Glomerular visceral epithelial cell (primary cell): ENCODE measurements at regions not wholly inside any gene's neighbourhood (a gene's known extent, or its start where the extent isn't known, plus 50 kb on each side); places are given as distances from the start of the nearest gene placed in this dataset.
A peak's percentile ranks its signal among the peaks of the same experiment; 100 is the strongest.

Experiments
- DNase-seq: peaks from one replicate; pipeline ENCODE4 v3.0.0-alpha.2; 2016; ENCODE audit errors: extremely low spot score

- peak; percentile 99 for DNase-seq
Measured at GRCh38 chr17:77429969-77430752, 289.4 kb downstream of the SEC14L1 start.

DNA sequence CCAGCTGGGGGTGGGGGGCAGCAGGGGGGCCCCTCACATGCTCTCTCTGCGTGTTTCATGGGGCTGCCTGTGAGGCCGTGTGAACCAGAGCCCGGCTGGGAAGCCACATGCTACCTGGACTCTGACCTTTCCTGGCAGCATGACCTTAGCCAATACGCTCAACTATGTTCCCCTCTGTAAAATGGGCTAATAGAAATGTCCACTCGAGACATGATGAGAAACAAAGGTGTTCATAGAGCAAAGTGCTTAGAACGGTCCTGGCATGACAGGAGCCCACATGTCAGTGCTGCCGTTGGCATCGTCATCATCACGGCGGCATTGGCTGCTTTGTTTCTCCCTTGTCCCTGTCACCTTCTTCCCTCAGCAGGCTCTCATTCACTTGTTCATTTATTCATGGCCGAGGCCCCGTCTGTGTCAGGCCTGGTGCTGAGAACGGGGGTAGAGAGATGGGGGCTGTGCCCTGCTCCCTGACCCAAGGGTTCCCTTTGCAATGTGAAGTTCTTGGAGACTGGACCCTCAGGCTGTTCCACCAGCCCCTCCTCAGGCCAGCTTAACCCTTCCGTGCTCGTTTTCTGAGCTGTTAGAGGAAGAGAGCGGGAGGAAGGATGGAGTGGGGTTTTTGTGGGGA, 291.4 kb downstream of the SEC14L1 start:
- DNase-seq: no peak

DNA sequence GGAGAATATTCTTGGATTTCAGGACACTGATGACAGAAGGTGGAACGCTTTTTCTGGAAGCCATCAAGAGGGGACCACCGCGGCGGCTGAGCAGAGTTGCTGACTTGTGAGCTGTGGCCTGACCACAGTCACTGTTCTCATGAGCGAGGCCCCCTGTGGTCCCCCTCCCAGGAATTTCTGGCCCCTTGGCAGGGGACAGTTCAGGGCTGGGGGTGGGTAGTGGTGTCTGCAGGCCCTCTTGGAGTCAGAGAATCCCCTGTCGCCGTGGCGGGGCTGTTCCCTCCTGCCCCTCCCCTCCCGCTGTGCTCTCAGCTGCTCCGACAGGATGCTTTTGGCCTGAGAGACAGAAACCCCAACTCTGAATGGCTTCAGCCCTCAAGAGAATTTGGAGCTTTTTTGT, 292.0 kb downstream of the SEC14L1 start:
- no peak for DNase-seq

GRCh38 chr17:77433385-77434135, 292.8 kb downstream of the SEC14L1 start:
- DNase-seq: no peak

DNA sequence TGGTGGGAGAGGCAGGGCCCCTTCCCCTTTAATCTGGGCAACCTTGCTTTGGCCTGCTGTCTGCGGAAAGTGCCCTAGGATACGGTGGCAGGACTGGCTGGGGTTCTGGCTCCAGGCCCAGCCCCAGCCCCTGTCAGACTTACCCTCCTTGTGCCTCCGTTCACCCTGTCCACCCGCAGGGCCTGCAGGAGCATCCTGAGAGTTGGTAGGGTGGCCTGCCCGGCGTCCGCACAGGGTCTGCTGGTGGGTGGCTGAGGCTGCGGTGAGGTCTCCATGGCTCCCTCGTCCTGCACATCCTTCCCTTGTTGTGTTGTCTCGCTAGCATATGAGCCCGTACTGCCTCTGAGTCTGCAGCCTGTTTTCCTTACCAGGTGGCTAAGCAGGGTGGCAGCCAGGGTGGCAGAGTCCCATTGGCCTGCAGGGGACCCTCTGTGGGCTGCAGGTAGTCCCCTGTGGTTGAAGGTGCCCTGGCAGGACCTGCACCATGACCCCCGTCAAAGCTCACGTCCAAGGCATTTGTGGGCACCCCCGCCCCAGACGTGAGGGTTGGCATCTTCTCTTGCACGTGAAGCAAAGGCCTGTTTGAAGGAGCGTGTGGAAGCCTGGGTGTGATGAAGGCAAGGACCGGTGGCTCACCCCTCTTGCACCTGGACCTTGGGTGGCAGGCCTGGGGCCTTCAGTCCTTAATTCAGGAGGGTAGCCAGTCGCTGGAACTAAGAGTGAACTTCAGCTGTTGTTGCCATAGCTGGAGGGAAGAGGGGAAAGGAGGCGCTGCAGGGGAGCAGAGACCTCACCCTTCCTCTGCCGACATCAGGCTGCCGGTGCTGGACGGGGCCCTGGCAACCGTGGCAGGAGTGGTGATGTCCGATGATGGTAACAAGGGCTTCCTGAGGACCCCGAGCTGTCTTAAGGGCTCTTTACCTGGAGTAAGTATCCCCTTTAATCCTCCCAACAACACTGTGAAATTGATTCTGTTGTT, 293.7 kb downstream of the SEC14L1 start:
- DNase-seq: no peak

DNA sequence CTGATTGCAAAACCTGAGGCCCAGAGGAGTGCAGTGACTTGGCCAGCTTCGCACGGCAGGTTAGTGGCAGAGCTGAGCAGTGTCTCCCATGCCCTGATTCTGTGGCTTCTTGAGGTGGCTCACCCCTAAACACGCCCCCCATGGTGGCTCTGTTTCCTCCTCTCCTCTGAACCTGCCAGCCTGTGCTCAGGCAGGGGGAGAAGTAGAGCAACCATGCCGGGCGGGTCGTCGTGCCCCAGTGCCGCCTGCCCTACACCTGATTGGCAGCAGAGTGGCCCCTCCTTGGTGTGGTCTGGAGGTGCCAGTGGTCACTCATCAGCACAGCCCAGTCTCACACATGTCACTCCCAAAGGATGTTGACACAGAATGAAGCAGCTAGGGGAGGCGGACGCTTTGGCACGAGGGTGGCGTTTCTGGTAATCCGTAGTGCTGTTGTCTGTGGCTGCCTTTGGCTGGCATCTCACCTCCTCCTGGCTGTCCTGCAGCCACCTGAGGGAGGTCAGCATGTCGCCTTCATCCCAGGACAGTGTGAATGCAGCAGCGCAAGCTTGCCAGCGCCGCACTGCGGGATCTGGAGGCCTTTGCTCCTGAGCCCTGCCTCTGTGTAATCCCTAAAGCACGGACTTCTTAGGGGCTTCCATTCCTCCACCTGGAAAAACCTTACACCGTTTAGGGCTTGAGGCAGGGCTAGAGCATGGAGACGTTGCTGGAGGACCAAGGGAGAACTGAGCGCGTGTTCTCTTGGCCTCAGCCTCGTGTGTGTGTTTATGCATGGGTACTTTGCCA, 294.7 kb downstream of the SEC14L1 start:
- DNase-seq: no peak

- DNase-seq: no peak
Measured at GRCh38 chr17:77436058-77436442, 295.3 kb downstream of the SEC14L1 start.

GRCh38 chr17:77436481-77436880, 295.7 kb downstream of the SEC14L1 start:
- DNase-seq: no peak

- peak; percentile 73 for DNase-seq
Measured at GRCh38 chr17:77437017-77437416, 296.2 kb downstream of the SEC14L1 start.

DNA sequence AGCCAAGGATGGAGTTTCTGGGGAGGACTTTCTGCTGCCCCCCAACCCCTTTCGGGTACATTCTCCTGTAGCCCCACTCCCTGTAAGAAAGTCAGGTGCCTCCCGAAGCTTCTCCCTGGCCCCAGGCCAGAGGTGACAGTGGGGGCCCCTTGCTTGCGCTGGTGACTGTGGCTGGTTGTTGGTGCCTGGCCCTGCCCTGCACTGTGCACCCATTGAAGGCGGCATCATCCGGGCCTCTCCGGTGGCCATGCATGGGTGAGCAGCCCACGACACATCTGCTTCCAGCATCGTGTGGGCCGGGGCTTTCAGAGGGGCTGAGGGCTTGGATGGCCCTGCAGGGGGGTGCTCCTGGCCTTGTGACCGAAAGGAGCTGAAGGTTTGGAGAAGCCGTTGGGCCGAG, 297.0 kb downstream of the SEC14L1 start:
- no peak for DNase-seq

DNA sequence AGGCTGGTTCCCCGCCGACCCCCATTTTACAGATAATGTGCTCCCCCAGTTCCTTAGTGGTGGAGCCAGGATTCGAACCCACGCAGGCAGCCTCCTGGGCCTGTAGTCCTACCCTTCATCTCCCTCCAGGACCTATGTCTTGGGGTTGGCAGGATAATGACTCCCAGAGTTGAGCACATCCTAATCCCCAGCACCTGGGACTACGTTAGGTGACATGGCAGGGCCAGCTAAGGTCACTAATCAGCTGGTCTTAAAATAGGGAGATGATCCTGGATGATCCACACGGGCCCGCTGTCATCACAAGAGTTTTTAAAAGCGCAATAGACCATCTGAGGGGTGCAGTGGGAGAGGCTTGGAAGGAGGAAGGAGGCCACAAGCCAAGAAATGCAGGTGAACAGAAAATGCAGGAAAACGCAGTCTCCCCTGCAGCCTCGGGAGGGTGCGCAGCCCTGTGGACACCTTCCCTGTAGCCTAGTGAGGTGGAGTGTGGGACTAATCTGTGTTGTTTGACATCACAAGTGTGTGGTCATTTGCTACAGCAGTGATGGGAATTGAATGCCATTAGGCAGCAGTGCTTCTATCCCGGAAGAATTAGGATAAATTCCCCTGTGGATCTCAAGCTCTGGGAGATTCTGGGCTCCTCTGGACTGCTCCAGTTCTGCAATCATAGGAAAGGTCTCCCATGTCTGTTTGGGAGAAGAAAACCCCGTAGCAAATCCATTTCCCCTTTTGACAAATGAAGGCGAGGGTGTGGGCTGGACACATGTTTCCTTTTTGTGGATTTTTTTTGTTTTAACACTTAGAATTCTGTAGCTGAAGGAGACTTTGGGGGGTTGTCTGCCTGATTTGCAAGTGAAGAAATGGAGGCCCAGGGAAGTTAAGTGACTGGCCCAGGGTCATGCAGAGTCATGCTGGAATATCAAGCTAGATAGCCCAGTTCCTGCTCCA, 297.7 kb downstream of the SEC14L1 start:
- no peak for DNase-seq

- DNase-seq: no peak
Measured at GRCh38 chr17:77439189-77440018, 298.6 kb downstream of the SEC14L1 start.

DNA sequence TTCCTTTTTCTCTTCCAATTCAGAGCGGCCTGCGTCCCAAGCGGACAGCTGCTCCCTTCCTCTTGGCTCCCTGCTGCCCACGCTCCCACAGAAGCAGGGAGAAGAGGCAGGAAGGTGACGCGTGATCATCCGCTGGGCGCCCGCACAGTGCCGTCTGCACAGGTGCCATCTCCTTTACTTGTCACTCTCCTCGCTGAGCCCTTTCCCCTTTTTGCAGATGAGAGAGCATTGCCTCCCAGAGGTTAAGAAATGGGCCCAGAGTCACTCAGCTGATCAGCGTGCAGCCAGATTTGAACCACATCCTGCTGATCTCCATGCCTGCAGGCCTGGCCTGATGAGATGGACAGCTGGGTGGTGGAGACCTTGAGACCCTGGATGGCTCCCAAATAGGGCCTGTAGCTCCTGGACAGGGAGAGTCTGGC, 299.8 kb downstream of the SEC14L1 start:
- DNase-seq: no peak

GRCh38 chr17:77441130-77441920, 300.6 kb downstream of the SEC14L1 start:
- no peak for DNase-seq

- no peak for DNase-seq
Measured at GRCh38 chr17:77441940-77442339, 301.2 kb downstream of the SEC14L1 start.

- DNase-seq: no peak
Measured at GRCh38 chr17:77442976-77443747, 302.4 kb downstream of the SEC14L1 start.

GRCh38 chr17:77443748-77444260, 303.0 kb downstream of the SEC14L1 start:
- DNase-seq: no peak
